GM19240 (cell line): ENCODE measurements at regions not wholly inside any gene's neighbourhood (a gene's known extent, or its start where the extent isn't known, plus 50 kb on each side); places are given as distances from the start of the nearest gene placed in this dataset.

Experiments
- DNase-seq: peaks from one replicate; pipeline ENCODE4 v3.0.0; 2011; ENCODE audit warnings: low spot score; ENCODE audit not compliant: insufficient read length

GRCh38 chr13:107765724-107766401, 449.5 kb downstream of the LIG4 start:
- DNase-seq, result no peak

- DNase-seq, result no peak
These were observed 451.3 kb downstream of the LIG4 start for GRCh38 chr13:107764046-107764445.

GRCh38 chr13:107753748-107754147, 461.6 kb downstream of the LIG4 start:
- DNase-seq, result no peak

- DNase-seq, result no peak
These were observed 462.0 kb downstream of the LIG4 start for GRCh38 chr13:107753291-107753690.

- DNase-seq, result no peak
These were observed 471.4 kb downstream of the LIG4 start for GRCh38 chr13:107743983-107744382.

GRCh38 chr13:107743526-107743925, 471.8 kb downstream of the LIG4 start:
- DNase-seq, result no peak

GRCh38 chr13:107743100-107743499, 472.2 kb downstream of the LIG4 start:
- no peak for DNase-seq

- no peak for DNase-seq
These were observed 472.8 kb downstream of the LIG4 start for GRCh38 chr13:107742544-107742943.

- no peak for DNase-seq
These were observed 477.3 kb downstream of the LIG4 start for GRCh38 chr13:107738004-107738403.

GRCh38 chr13:107736731-107737130, 478.6 kb downstream of the LIG4 start:
- no peak for DNase-seq

GRCh38 chr13:107736170-107736569, 479.2 kb downstream of the LIG4 start:
- DNase-seq, result no peak

- DNase-seq, result no peak
These were observed 480.3 kb downstream of the LIG4 start for GRCh38 chr13:107734891-107735625.

- no peak for DNase-seq
These were observed 482.1 kb downstream of the LIG4 start for GRCh38 chr13:107733276-107733675.

- no peak for DNase-seq
These were observed 484.5 kb downstream of the LIG4 start for GRCh38 chr13:107730813-107731212.

GRCh38 chr13:107721125-107721869, 494.0 kb downstream of the LIG4 start:
- DNase-seq, result no peak

- DNase-seq, result no peak
These were observed 498.6 kb downstream of the LIG4 start for GRCh38 chr13:107716741-107717140.

- DNase-seq, result no peak
These were observed 499.1 kb downstream of the LIG4 start for GRCh38 chr13:107716241-107716640.

GRCh38 chr13:107715496-107715895, 499.8 kb downstream of the LIG4 start:
- DNase-seq, result no peak

- no peak for DNase-seq
These were observed 502.0 kb downstream of the LIG4 start for GRCh38 chr13:107713314-107713713.

- DNase-seq, result no peak
These were observed 503.0 kb downstream of the LIG4 start for GRCh38 chr13:107712145-107712860.

- DNase-seq, result no peak
These were observed 525.2 kb downstream of the LIG4 start for GRCh38 chr13:107690181-107690580.

GRCh38 chr13:107685876-107686275, 529.5 kb downstream of the LIG4 start:
- DNase-seq, result no peak
